ENCODE measurements at regions not wholly inside any gene's neighbourhood (a gene's known extent, or its start where the extent isn't known, plus 50 kb on each side); places are given as distances from the start of the nearest gene placed in this dataset.

GRCh38 chr4:43435291-43435690 lies 542.8 kb downstream of the GRXCR1 start:
- H3K36me3 ChIP-seq (ENCODE audit: insufficient read depth, low read length) = no peaks in the 10 kb centered on the region
- Mint-ChIP-seq H3K27me3 (ENCODE audit: low read depth, unreplicated experiment) (no peaks in the 10 kb centered on the region), H3K4me3 (ENCODE audit: unreplicated experiment) (no peak overlapping the region), H3K36me3 (ENCODE audit: low read depth, unreplicated experiment) (no peaks in the 10 kb centered on the region), H3K4me1 (ENCODE audit: low read depth, unreplicated experiment) (no peaks in the 10 kb centered on the region), H3K9me3 (ENCODE audit: unreplicated experiment) (no peaks in the 10 kb centered on the region), H3K27ac (ENCODE audit: unreplicated experiment) (no peak overlapping the region)
- TF ChIP-seq EZH2 (IDR thresholded peaks at IDR 0.05; ENCODE audit: insufficient read depth, low read length) (no peak), CTCF (IDR thresholded peaks at IDR 0.05; ENCODE audit: insufficient read depth, low read depth, low read length) (no peak)
- no peak overlapping the region for H2AFZ ChIP-seq (ENCODE audit: low read depth, low read length)
- H3K27me3 ChIP-seq (ENCODE audit: insufficient read depth, low read length) = no peaks in the 10 kb centered on the region
- no peak overlapping the region for H3K4me3 ChIP-seq (ENCODE audit: insufficient read depth, low read depth, low read length)
- H3K9ac ChIP-seq (ENCODE audit: low read length) = no peak overlapping the region
- H3K4me1 ChIP-seq (ENCODE audit: insufficient read depth, low read length) = no peaks in the 10 kb centered on the region
- no peak overlapping the region for H3K27ac ChIP-seq (ENCODE audit: low read depth, low read length)
- no peaks in the 10 kb centered on the region for H3K79me2 ChIP-seq (ENCODE audit: insufficient read depth, low read length)
- no peak for DNase-seq (ENCODE audit: low read depth)
- H3K4me2 ChIP-seq (ENCODE audit: low read length) = no peak overlapping the region
- H4K20me1 ChIP-seq (ENCODE audit: insufficient read depth, low read length) = no peaks in the 10 kb centered on the region
- no peaks in the 10 kb centered on the region for H3K9me3 ChIP-seq (ENCODE audit: insufficient read depth, low read depth, low read length)
- no peak for FAIRE-seq

GRCh38 chr4:43452948-43453347 lies 560.4 kb downstream of the GRXCR1 start:
- TF ChIP-seq CTCF (IDR thresholded peaks at IDR 0.05; ENCODE audit: insufficient read depth, low read depth, low read length) = no peak
- no peak for TF ChIP-seq EZH2 (IDR thresholded peaks at IDR 0.05; ENCODE audit: insufficient read depth, low read length)
- Histone ChIP-seq H3K4me3 (ENCODE audit: insufficient read depth, low read depth, low read length) (no peak overlapping the region), H4K20me1 (ENCODE audit: insufficient read depth, low read length) (no peaks in the 10 kb centered on the region), H3K4me2 (ENCODE audit: low read length) (no peak overlapping the region), H3K27ac (ENCODE audit: low read depth, low read length) (no peak overlapping the region), H3K9me3 (ENCODE audit: insufficient read depth, low read depth, low read length) (no peaks in the 10 kb centered on the region), H3K4me1 (ENCODE audit: insufficient read depth, low read length) (peaks cover 19% of the 10 kb centered on the region), H3K27me3 (ENCODE audit: insufficient read depth, low read length) (no peaks in the 10 kb centered on the region), H3K79me2 (ENCODE audit: insufficient read depth, low read length) (no peaks in the 10 kb centered on the region), H2AFZ (ENCODE audit: low read depth, low read length) (peak overlapping the region; percentile 26), H3K9ac (ENCODE audit: low read length) (no peak overlapping the region), H3K36me3 (ENCODE audit: insufficient read depth, low read length) (no peaks in the 10 kb centered on the region)
- Mint-ChIP-seq H3K9me3 (ENCODE audit: unreplicated experiment) (peaks cover 3% of the 10 kb centered on the region), H3K36me3 (ENCODE audit: low read depth, unreplicated experiment) (no peaks in the 10 kb centered on the region), H3K27me3 (ENCODE audit: low read depth, unreplicated experiment) (no peaks in the 10 kb centered on the region), H3K27ac (ENCODE audit: unreplicated experiment) (no peak overlapping the region), H3K4me1 (ENCODE audit: low read depth, unreplicated experiment) (peaks cover 23% of the 10 kb centered on the region), H3K4me3 (ENCODE audit: unreplicated experiment) (no peak overlapping the region)
- DNase-seq (ENCODE audit: low read depth) = no peak
- peak; percentile 26 for FAIRE-seq

GRCh38 chr4:43456383-43456782 lies 563.9 kb downstream of the GRXCR1 start:
- FAIRE-seq (peak; percentile 82), DNase-seq (ENCODE audit: low read depth) (peak; percentile 89)
- Mint-ChIP-seq H3K36me3 (ENCODE audit: low read depth, unreplicated experiment) (no peaks in the 10 kb centered on the region), H3K27me3 (ENCODE audit: low read depth, unreplicated experiment) (no peaks in the 10 kb centered on the region), H3K4me3 (ENCODE audit: unreplicated experiment) (no peak overlapping the region), H3K4me1 (ENCODE audit: low read depth, unreplicated experiment) (peaks cover 23% of the 10 kb centered on the region), H3K9me3 (ENCODE audit: unreplicated experiment) (peaks cover 3% of the 10 kb centered on the region), H3K27ac (ENCODE audit: unreplicated experiment) (peak overlapping the region; percentile 81)
- H3K4me1 ChIP-seq (ENCODE audit: insufficient read depth, low read length) = peaks cover 25% of the 10 kb centered on the region
- H3K9me3 ChIP-seq (ENCODE audit: insufficient read depth, low read depth, low read length) = no peaks in the 10 kb centered on the region
- no peaks in the 10 kb centered on the region for H4K20me1 ChIP-seq (ENCODE audit: insufficient read depth, low read length)
- H3K27me3 ChIP-seq (ENCODE audit: insufficient read depth, low read length) = no peaks in the 10 kb centered on the region
- TF ChIP-seq CTCF (IDR thresholded peaks at IDR 0.05; ENCODE audit: insufficient read depth, low read depth, low read length) = no peak
- no peak for TF ChIP-seq EZH2 (IDR thresholded peaks at IDR 0.05; ENCODE audit: insufficient read depth, low read length)
- H3K27ac ChIP-seq (ENCODE audit: low read depth, low read length) = peak overlapping the region; percentile 66
- H3K79me2 ChIP-seq (ENCODE audit: insufficient read depth, low read length) = no peaks in the 10 kb centered on the region
- H3K36me3 ChIP-seq (ENCODE audit: insufficient read depth, low read length) = no peaks in the 10 kb centered on the region
- H3K4me3 ChIP-seq (ENCODE audit: insufficient read depth, low read depth, low read length) = no peak overlapping the region
- peak overlapping the region; percentile 69 for H2AFZ ChIP-seq (ENCODE audit: low read depth, low read length)
- peak overlapping the region; percentile 77 for H3K4me2 ChIP-seq (ENCODE audit: low read length)
- H3K9ac ChIP-seq (ENCODE audit: low read length) = no peak overlapping the region
